ENCODE measurements at regions not wholly inside any gene's neighbourhood (a gene's known extent, or its start where the extent isn't known, plus 50 kb on each side); places are given as distances from the start of the nearest gene placed in this dataset.

- ATAC-seq (ENCODE audit: poor library complexity): no peak
- intact Hi-C loops (cut with DNase I, micrococcal nuclease): no loop called here
These were observed 1923.1 kb downstream of the PCDH9 start for GRCh38 chr13:65307056-65307455.

GRCh38 chr13:65302691-65303090 is 1927.4 kb downstream of the PCDH9 start:
- Mint-ChIP-seq H3K36me3 (ENCODE audit: low read depth) (no peaks in the 10 kb centered on the region), H3K9me3 (peaks cover 9% of the 10 kb centered on the region), H3K4me3 (no peak overlapping the region), H3K4me1 (ENCODE audit: low read depth) (no peaks in the 10 kb centered on the region), H3K27me3 (no peaks in the 10 kb centered on the region), H3K27ac (no peak overlapping the region)
- ATAC-seq (ENCODE audit: poor library complexity) (no peak), DNase-seq (no peak)
- intact Hi-C loops (cut with DNase I, micrococcal nuclease): no loop called here
- Histone ChIP-seq H3K9me3 (ENCODE audit: control insufficient read depth in 1 of 2, insufficient read depth in 1 of 2, low read length in 2 of 2) (no peaks in the 10 kb centered on the region), H3K27ac (ENCODE audit: low read depth in 1 of 2, low read length in 2 of 2) (no peak overlapping the region), H3K27me3 (ENCODE audit: control insufficient read depth in 1 of 2, insufficient read depth in 2 of 2, low read length in 2 of 2) (no peaks in the 10 kb centered on the region), H3K4me3 (ENCODE audit: low read length) (no peak overlapping the region), H3K36me3 (ENCODE audit: insufficient read depth, low read length) (no peaks in the 10 kb centered on the region), H3K4me1 (ENCODE audit: insufficient read depth, low read length) (no peaks in the 10 kb centered on the region)
- no peak for TF ChIP-seq CTCF (IDR thresholded peaks at IDR 0.05)
- CTCF ChIA-PET: no interaction called here
- POLR2A ChIA-PET: no interaction called here

More at GRCh38 chr13:65307056-65307455, 1923.1 kb downstream of the PCDH9 start:
- Mint-ChIP-seq H3K4me3 (no peak overlapping the region), H3K4me1 (ENCODE audit: low read depth) (no peaks in the 10 kb centered on the region), H3K9me3 (peaks cover 12% of the 10 kb centered on the region), H3K27ac (no peak overlapping the region), H3K27me3 (no peaks in the 10 kb centered on the region), H3K36me3 (ENCODE audit: low read depth) (no peaks in the 10 kb centered on the region)
- no peak for TF ChIP-seq CTCF (IDR thresholded peaks at IDR 0.05)
- ChIA-PET CTCF (no interaction called here), POLR2A (no interaction called here)
- no peaks in the 10 kb centered on the region for H3K27me3 ChIP-seq (ENCODE audit: control insufficient read depth in 1 of 2, insufficient read depth in 2 of 2, low read length in 2 of 2)
- H3K4me1 ChIP-seq (ENCODE audit: insufficient read depth, low read length): no peaks in the 10 kb centered on the region
- H3K36me3 ChIP-seq (ENCODE audit: insufficient read depth, low read length): no peaks in the 10 kb centered on the region
- no peak for DNase-seq
- H3K4me3 ChIP-seq (ENCODE audit: low read length): no peak overlapping the region
- peaks cover 0 to 20% of the 10 kb centered on the region in 2 experiments for H3K9me3 ChIP-seq (ENCODE audit: control insufficient read depth in 1 of 2, insufficient read depth in 1 of 2, low read length in 2 of 2)
- H3K27ac ChIP-seq (ENCODE audit: low read depth in 1 of 2, low read length in 2 of 2): no peak overlapping the region

GRCh38 chr13:65301506-65301905 is 1928.6 kb downstream of the PCDH9 start:
- H3K4me1 ChIP-seq (ENCODE audit: insufficient read depth, low read length): no peaks in the 10 kb centered on the region
- H3K9me3 Mint-ChIP-seq: peaks cover 8% of the 10 kb centered on the region
- H3K36me3 Mint-ChIP-seq (ENCODE audit: low read depth): no peaks in the 10 kb centered on the region
- POLR2A ChIA-PET: no interaction called here
- H3K27ac ChIP-seq (ENCODE audit: low read depth in 1 of 2, low read length in 2 of 2): no peak overlapping the region
- no peak overlapping the region for H3K4me3 ChIP-seq (ENCODE audit: low read length)
- no peaks in the 10 kb centered on the region for H3K27me3 ChIP-seq (ENCODE audit: control insufficient read depth in 1 of 2, insufficient read depth in 2 of 2, low read length in 2 of 2)
- no peaks in the 10 kb centered on the region for H3K4me1 Mint-ChIP-seq (ENCODE audit: low read depth)
- intact Hi-C loops (cut with DNase I, micrococcal nuclease): no loop called here
- H3K27ac Mint-ChIP-seq: no peak overlapping the region
- ATAC-seq (ENCODE audit: poor library complexity): no peak
- H3K36me3 ChIP-seq (ENCODE audit: insufficient read depth, low read length): no peaks in the 10 kb centered on the region
- H3K27me3 Mint-ChIP-seq: no peaks in the 10 kb centered on the region
- DNase-seq: no peak
- no peak for TF ChIP-seq CTCF (IDR thresholded peaks at IDR 0.05)
- no peak overlapping the region for H3K4me3 Mint-ChIP-seq
- CTCF ChIA-PET: no interaction called here
- H3K9me3 ChIP-seq (ENCODE audit: control insufficient read depth in 1 of 2, insufficient read depth in 1 of 2, low read length in 2 of 2): no peaks in the 10 kb centered on the region
